ENCODE measurements at regions not wholly inside any gene's neighbourhood (a gene's known extent, or its start where the extent isn't known, plus 50 kb on each side); places are given as distances from the start of the nearest gene placed in this dataset.

GRCh38 chr7:28231176-28231575, 50.6 kb upstream of the JAZF1 start:
- DNase-seq (ENCODE audit: low read depth): no peak

- no peak for DNase-seq (ENCODE audit: low read depth)
Measured at GRCh38 chr7:28236560-28236959, 56.0 kb upstream of the JAZF1 start.

GRCh38 chr7:28237363-28237762, 56.8 kb upstream of the JAZF1 start:
- DNase-seq (ENCODE audit: low read depth): no peak

GRCh38 chr7:28239823-28240204, 59.2 kb upstream of the JAZF1 start:
- no peak for DNase-seq (ENCODE audit: low read depth)

- DNase-seq (ENCODE audit: low read depth): no peak
Measured at GRCh38 chr7:28240481-28240880, 59.9 kb upstream of the JAZF1 start.

GRCh38 chr7:28243861-28244260, 63.3 kb upstream of the JAZF1 start:
- no peak for DNase-seq (ENCODE audit: low read depth)

- DNase-seq (ENCODE audit: low read depth): no peak
Measured at GRCh38 chr7:28245123-28245878, 64.7 kb upstream of the JAZF1 start.

GRCh38 chr7:28246921-28247461, 66.4 kb upstream of the JAZF1 start:
- no peak for DNase-seq (ENCODE audit: low read depth)

- no peak for DNase-seq (ENCODE audit: low read depth)
Measured at GRCh38 chr7:28258240-28258639, 77.6 kb upstream of the JAZF1 start.

GRCh38 chr7:28260969-28261368, 80.4 kb upstream of the JAZF1 start:
- DNase-seq (ENCODE audit: low read depth): no peak

- DNase-seq (ENCODE audit: low read depth): no peak
Measured at GRCh38 chr7:28263622-28264271, 83.2 kb upstream of the JAZF1 start.

GRCh38 chr7:28266402-28266801, 85.8 kb upstream of the JAZF1 start:
- no peak for DNase-seq (ENCODE audit: low read depth)

- DNase-seq (ENCODE audit: low read depth): no peak
Measured at GRCh38 chr7:28267012-28267411, 86.4 kb upstream of the JAZF1 start.

GRCh38 chr7:28269700-28270361, 89.2 kb upstream of the JAZF1 start:
- no peak for DNase-seq (ENCODE audit: low read depth)

GRCh38 chr7:28270536-28270935, 89.9 kb upstream of the JAZF1 start:
- no peak for DNase-seq (ENCODE audit: low read depth)

GRCh38 chr7:28272461-28272877, 91.9 kb upstream of the JAZF1 start:
- DNase-seq (ENCODE audit: low read depth): peak; percentile 60

GRCh38 chr7:28276298-28276697, 95.7 kb upstream of the JAZF1 start:
- DNase-seq (ENCODE audit: low read depth): no peak

- no peak for DNase-seq (ENCODE audit: low read depth)
Measured at GRCh38 chr7:28277364-28277763, 96.8 kb upstream of the JAZF1 start.

GRCh38 chr7:28277958-28278357, 97.4 kb upstream of the JAZF1 start:
- no peak for DNase-seq (ENCODE audit: low read depth)

- DNase-seq (ENCODE audit: low read depth): no peak
Measured at GRCh38 chr7:28280516-28280915, 99.9 kb upstream of the JAZF1 start.

GRCh38 chr7:28290496-28290895, 109.9 kb upstream of the JAZF1 start:
- DNase-seq (ENCODE audit: low read depth): no peak

- no peak for DNase-seq (ENCODE audit: low read depth)
Measured at GRCh38 chr7:28291559-28291958, 111.0 kb upstream of the JAZF1 start.

All from fibroblast of gingiva (primary cell).